Esophagus muscularis mucosa (tissue), 4 donors: ENCODE measurements at regions not wholly inside any gene's neighbourhood (a gene's known extent, or its start where the extent isn't known, plus 50 kb on each side); places are given as distances from the start of the nearest gene placed in this dataset.

ENCODE experiments used
- EP300 ChIP-seq: sonication (generic); formaldehyde crosslinking; IDR thresholded peaks from one replicate; pipeline ENCODE4 v1.6.1; 2017; ENCODE audit warnings: antibody characterized with exemption
- POLR2A ChIP-seq: fragments of 450-650 bp; IDR thresholded peaks from one replicate; pipeline ENCODE4 v1.6.1; 2017; ENCODE audit warnings: antibody characterized with exemption, moderate library complexity, mild to moderate bottlenecking, low read depth
- POLR2AphosphoS5 ChIP-seq, 2 donors: sonication (generic); formaldehyde crosslinking; IDR thresholded peaks; one replicate each; pipeline ENCODE4 v1.6.1; 2017; ENCODE audit warnings: antibody characterized with exemption in 2 of 2
- TF ChIP-seq, protein P1 (sequence below), 3 experiments: fragments of 200-600 bp in 2 of 3; fragments of 450-650 bp in 1 of 3; sonication (generic) in 2 of 3; IDR thresholded peaks; one replicate each; pipeline ENCODE4 v1.5.1; 2017 to 2019; ENCODE audit warnings: antibody characterized with exemption in 3 of 3, mild to moderate bottlenecking in 2 of 3, moderate library complexity in 1 of 3

DNA sequence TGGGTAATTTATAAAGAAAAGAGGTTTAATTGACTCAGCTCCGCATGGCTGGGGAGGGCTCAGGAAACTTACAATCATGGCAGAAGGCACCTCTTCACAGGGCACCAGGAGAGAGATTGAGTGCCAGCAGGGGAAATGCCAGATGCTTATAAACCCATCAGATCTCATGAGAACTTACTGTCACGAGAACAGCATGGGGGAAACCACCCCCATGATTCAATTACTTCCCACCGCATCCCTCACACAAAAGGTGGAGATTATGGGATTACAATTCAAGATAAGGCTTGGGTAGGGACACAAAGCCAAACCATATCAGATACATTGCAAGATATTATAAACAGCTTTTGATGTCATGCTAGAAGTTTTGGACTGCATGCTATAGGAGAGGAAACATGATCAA lies 204.3 kb downstream of the VEGFC start:
- TF ChIP-seq, protein P1, sequence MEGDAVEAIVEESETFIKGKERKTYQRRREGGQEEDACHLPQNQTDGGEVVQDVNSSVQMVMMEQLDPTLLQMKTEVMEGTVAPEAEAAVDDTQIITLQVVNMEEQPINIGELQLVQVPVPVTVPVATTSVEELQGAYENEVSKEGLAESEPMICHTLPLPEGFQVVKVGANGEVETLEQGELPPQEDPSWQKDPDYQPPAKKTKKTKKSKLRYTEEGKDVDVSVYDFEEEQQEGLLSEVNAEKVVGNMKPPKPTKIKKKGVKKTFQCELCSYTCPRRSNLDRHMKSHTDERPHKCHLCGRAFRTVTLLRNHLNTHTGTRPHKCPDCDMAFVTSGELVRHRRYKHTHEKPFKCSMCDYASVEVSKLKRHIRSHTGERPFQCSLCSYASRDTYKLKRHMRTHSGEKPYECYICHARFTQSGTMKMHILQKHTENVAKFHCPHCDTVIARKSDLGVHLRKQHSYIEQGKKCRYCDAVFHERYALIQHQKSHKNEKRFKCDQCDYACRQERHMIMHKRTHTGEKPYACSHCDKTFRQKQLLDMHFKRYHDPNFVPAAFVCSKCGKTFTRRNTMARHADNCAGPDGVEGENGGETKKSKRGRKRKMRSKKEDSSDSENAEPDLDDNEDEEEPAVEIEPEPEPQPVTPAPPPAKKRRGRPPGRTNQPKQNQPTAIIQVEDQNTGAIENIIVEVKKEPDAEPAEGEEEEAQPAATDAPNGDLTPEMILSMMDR (IDR thresholded peaks at IDR 0.05), result no peak
- TF ChIP-seq POLR2AphosphoS5 (IDR thresholded peaks at IDR 0.05) (no peak), POLR2A (no peak), EP300 (no peak)
